K562 (cell line): ENCODE measurements at regions not wholly inside any gene's neighbourhood (a gene's known extent, or its start where the extent isn't known, plus 50 kb on each side); places are given as distances from the start of the nearest gene placed in this dataset.

Source experiments
- ADNP ChIP-seq: fragments of 200-800 bp; sonication (Bioruptor generic); IDR thresholded peaks from 2 replicates; pipeline ENCODE4 v1.6.1; 2016; ENCODE audit warnings: missing genetic modification characterization, missing compliant biosample characterization
- GATA2 ChIP-seq: sonication (generic); formaldehyde crosslinking; IDR thresholded peaks from 2 replicates; pipeline ENCODE4 v1.4.0; 2020; ENCODE audit warnings: mild to moderate bottlenecking, missing genetic modification reagents
- IRF9 ChIP-seq: fragments of 450-650 bp; IDR thresholded peaks from 2 replicates; pipeline ENCODE4 v1.6.1; 2016; ENCODE audit warnings: missing biosample characterization, missing genetic modification characterization
- TEAD1 ChIP-seq, 2 experiments: fragments of 450-650 bp in 1 of 2; sonication (generic) in 1 of 2; formaldehyde crosslinking; IDR thresholded peaks; 2 replicates each; pipeline versions ENCODE4 v1.4.0 to v1.8.0; 2020 to 2022; ENCODE audit warnings: mild to moderate bottlenecking in 2 of 2, missing genetic modification reagents in 1 of 2
- U2AF2 ChIP-seq: fragments of 200-400 bp; formaldehyde crosslinking; optimal IDR thresholded peaks from 2 replicates; pipeline ENCODE3; 2017; ENCODE audit warnings: low read depth, mild to moderate bottlenecking, low read length
- TF ChIP-seq, protein P1 (sequence below), 3 experiments: IDR thresholded peaks in 2 of 3; conservative IDR thresholded peaks in 1 of 3; 2 replicates each; pipeline ENCODE4 v1.5.1; 2011 to 2012; ENCODE audit warnings: low read length in 3 of 3, mild to moderate bottlenecking in 3 of 3, control low read depth in 2 of 3, improper control_type of control experiment in 1 of 3, inconsistent platforms in 1 of 3, low read depth in 1 of 3, mixed read lengths in 1 of 3, moderate library complexity in 1 of 3; ENCODE audit not compliant: insufficient read depth in 2 of 3

- TF ChIP-seq IRF9 (tag) (no peak), TEAD1 (CRISPR knock-in tag; IDR thresholded peaks at IDR 0.05) (no peak), GATA2 (CRISPR knock-in tag) (no peak), ADNP (tag) (no peak), U2AF2 (no peak)
- TF ChIP-seq, protein P1, sequence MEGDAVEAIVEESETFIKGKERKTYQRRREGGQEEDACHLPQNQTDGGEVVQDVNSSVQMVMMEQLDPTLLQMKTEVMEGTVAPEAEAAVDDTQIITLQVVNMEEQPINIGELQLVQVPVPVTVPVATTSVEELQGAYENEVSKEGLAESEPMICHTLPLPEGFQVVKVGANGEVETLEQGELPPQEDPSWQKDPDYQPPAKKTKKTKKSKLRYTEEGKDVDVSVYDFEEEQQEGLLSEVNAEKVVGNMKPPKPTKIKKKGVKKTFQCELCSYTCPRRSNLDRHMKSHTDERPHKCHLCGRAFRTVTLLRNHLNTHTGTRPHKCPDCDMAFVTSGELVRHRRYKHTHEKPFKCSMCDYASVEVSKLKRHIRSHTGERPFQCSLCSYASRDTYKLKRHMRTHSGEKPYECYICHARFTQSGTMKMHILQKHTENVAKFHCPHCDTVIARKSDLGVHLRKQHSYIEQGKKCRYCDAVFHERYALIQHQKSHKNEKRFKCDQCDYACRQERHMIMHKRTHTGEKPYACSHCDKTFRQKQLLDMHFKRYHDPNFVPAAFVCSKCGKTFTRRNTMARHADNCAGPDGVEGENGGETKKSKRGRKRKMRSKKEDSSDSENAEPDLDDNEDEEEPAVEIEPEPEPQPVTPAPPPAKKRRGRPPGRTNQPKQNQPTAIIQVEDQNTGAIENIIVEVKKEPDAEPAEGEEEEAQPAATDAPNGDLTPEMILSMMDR (IDR thresholded peaks at IDR 0.05 in 2 of 3, conservative IDR thresholded peaks at IDR 0.05 in 1 of 3; ENCODE audit: insufficient read depth in 2 of 3, low read depth in 1 of 3, low read length in 3 of 3), result no peak
Measured at GRCh38 chr3:197428117-197428801, 127.5 kb downstream of the BDH1 start.
